Liver (tissue), 7 donors: ENCODE measurements at regions not wholly inside any gene's neighbourhood (a gene's known extent, or its start where the extent isn't known, plus 50 kb on each side); places are given as distances from the start of the nearest gene placed in this dataset.

Experiments
- DNase-seq: peaks from one replicate; pipeline ENCODE4 v3.0.0-alpha.2; 2017; ENCODE audit warnings: low spot score
- H3K27ac ChIP-seq, 2 donors: one replicate each; pipeline ENCODE4 v1.7.0; 2013; ENCODE audit warnings: inconsistent platforms in 2 of 2, low read length in 2 of 2, control low read depth in 1 of 2, low read depth in 1 of 2, mild to moderate bottlenecking in 1 of 2
- H3K27me3 ChIP-seq, 4 donors: one replicate each; pipeline versions ENCODE4 v1.6.1 to v1.7.0; 2013; ENCODE audit warnings: low read length in 3 of 4, inconsistent platforms in 1 of 4, mild to moderate bottlenecking in 1 of 4, moderate library complexity in 1 of 4; ENCODE audit not compliant: control insufficient read depth in 4 of 4, insufficient read depth in 4 of 4
- H3K36me3 ChIP-seq, 4 donors: one replicate each; pipeline versions ENCODE4 v1.6.1 to v1.7.0; 2013; ENCODE audit warnings: low read length in 3 of 4, mild to moderate bottlenecking in 3 of 4, low read depth in 1 of 4, moderate library complexity in 1 of 4; ENCODE audit not compliant: control insufficient read depth in 4 of 4, insufficient read depth in 3 of 4
- H3K4me1 ChIP-seq, 4 donors: one replicate each; pipeline versions ENCODE4 v1.6.1 to v1.7.0; 2013; ENCODE audit warnings: low read length in 3 of 4, mild to moderate bottlenecking in 3 of 4, moderate library complexity in 1 of 4; ENCODE audit not compliant: control insufficient read depth in 4 of 4, insufficient read depth in 4 of 4
- H3K4me3 ChIP-seq, 3 donors: one replicate each; pipeline versions ENCODE4 v1.6.1 to v1.7.0; 2013; ENCODE audit warnings: low read length in 3 of 3, control low read depth in 1 of 3, low read depth in 1 of 3, mild to moderate bottlenecking in 1 of 3
- H3K9ac ChIP-seq, 2 donors: one replicate each; pipeline ENCODE4 v1.7.0; 2013; ENCODE audit warnings: low read length in 2 of 2, mild to moderate bottlenecking in 2 of 2, moderate library complexity in 2 of 2, control low read depth in 1 of 2, low read depth in 1 of 2
- H3K9me3 ChIP-seq, 4 donors: one replicate each; pipeline versions ENCODE4 v1.6.1 to v1.7.0; 2013; ENCODE audit warnings: low read length in 3 of 4; ENCODE audit not compliant: control insufficient read depth in 4 of 4
- ATF3 ChIP-seq: IDR thresholded peaks from 2 replicates; pipeline ENCODE4 v1.6.1; 2016; ENCODE audit warnings: antibody characterized with exemption
- EGR1 ChIP-seq, 2 donors: IDR thresholded peaks; 2 replicates each; pipeline ENCODE4 v1.6.1; 2016 to 2018; ENCODE audit warnings: antibody characterized with exemption in 2 of 2, low read depth in 2 of 2
- FOXA1 ChIP-seq: IDR thresholded peaks from 2 replicates; pipeline ENCODE4 v1.6.1; 2016; ENCODE audit warnings: antibody characterized with exemption
- FOXA2 ChIP-seq: IDR thresholded peaks from 2 replicates; pipeline ENCODE4 v1.6.1; 2016; ENCODE audit warnings: antibody characterized with exemption
- GABPA ChIP-seq, 2 donors: IDR thresholded peaks in 1 of 2; conservative IDR thresholded peaks in 1 of 2; 2 replicates each; pipeline ENCODE4 v1.6.1; 2016; ENCODE audit warnings: antibody characterized with exemption in 2 of 2, mild to moderate bottlenecking in 1 of 2, moderate library complexity in 1 of 2
- HNF4A ChIP-seq, 2 donors: conservative IDR thresholded peaks; 2 replicates each; pipeline ENCODE4 v1.6.1; 2016; ENCODE audit warnings: antibody characterized with exemption in 2 of 2, mild to moderate bottlenecking in 2 of 2
- HNF4G ChIP-seq: IDR thresholded peaks from 2 replicates; pipeline ENCODE4 v1.6.1; 2016; ENCODE audit warnings: antibody characterized with exemption
- JUND ChIP-seq, 2 donors: IDR thresholded peaks; 2 replicates each; pipeline ENCODE4 v1.6.1; 2016; ENCODE audit warnings: antibody characterized with exemption in 2 of 2
- NR2F2 ChIP-seq: IDR thresholded peaks from 2 replicates; pipeline ENCODE4 v1.6.1; 2016; ENCODE audit warnings: antibody characterized with exemption
- RAD21 ChIP-seq, 2 donors: IDR thresholded peaks; 2 replicates each; pipeline ENCODE4 v1.6.1; 2016; ENCODE audit warnings: antibody characterized with exemption in 2 of 2, mild to moderate bottlenecking in 2 of 2
- RXRA ChIP-seq, 2 donors: IDR thresholded peaks; 2 replicates each; pipeline ENCODE4 v1.6.1; 2017 to 2018; ENCODE audit warnings: antibody characterized with exemption in 2 of 2, mild to moderate bottlenecking in 1 of 2
- SP1 ChIP-seq: IDR thresholded peaks from 2 replicates; pipeline ENCODE4 v1.6.1; 2018; ENCODE audit warnings: antibody characterized with exemption, mild to moderate bottlenecking
- TAF1 ChIP-seq: conservative IDR thresholded peaks from 2 replicates; pipeline ENCODE4 v1.6.1; 2016; ENCODE audit warnings: antibody characterized with exemption, mild to moderate bottlenecking
- YY1 ChIP-seq: IDR thresholded peaks from 2 replicates; pipeline ENCODE4 v1.6.1; 2016; ENCODE audit warnings: antibody characterized with exemption, mild to moderate bottlenecking
- WGBS: extraction: QIAGEN DNeasy Blood & Tissue Kit; methylation state at CpG from one replicate; pipeline ENCODE4 v1.1.7; 2013; 5-methylcytosine and 5-hydroxymethylcytosine counted together
- TF ChIP-seq, protein P1 (sequence below): IDR thresholded peaks from 2 replicates; pipeline ENCODE4 v1.6.1; 2016; ENCODE audit warnings: antibody characterized with exemption
- TF ChIP-seq, protein P2 (sequence below): IDR thresholded peaks from 2 replicates; pipeline ENCODE4 v1.6.1; 2016; ENCODE audit warnings: antibody characterized with exemption, mild to moderate bottlenecking
- donor health status: healthy.
- donor health status: healthy.
- donor health status: healthy.
- donor health status: healthy.

GRCh38 chr4:184950117-184950830 is 68.0 kb upstream of the HELT start:
- peaks cover 0 to 9% (median 4%) of the 10 kb centered on the region in 4 donors for H3K4me1 ChIP-seq
- 74% methylated on average over 9 of the region's 9 CpGs for WGBS
- no peak overlapping the region for H3K9ac ChIP-seq
- no peak overlapping the region for H3K27ac ChIP-seq
- H3K4me3 ChIP-seq = no peak overlapping the region
- no peaks in the 10 kb centered on the region for H3K9me3 ChIP-seq
- DNase-seq = peak; percentile 28
- no peaks in the 10 kb centered on the region for H3K36me3 ChIP-seq
- TF ChIP-seq, protein P1, sequence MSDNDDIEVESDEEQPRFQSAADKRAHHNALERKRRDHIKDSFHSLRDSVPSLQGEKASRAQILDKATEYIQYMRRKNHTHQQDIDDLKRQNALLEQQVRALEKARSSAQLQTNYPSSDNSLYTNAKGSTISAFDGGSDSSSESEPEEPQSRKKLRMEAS = no peak
- TF ChIP-seq EGR1 (IDR thresholded peaks at IDR 0.05; ENCODE audit: low read depth in 2 of 2) (peak in 1 of 2 donors; percentile 44), ATF3 (no peak), FOXA1 (no peak), NR2F2 (peak; percentile 42), TAF1 (no peak), YY1 (no peak), HNF4G (peak; percentile 27), GABPA (IDR thresholded peaks at IDR 0.05 in 1 of 2, conservative IDR thresholded peaks at IDR 0.05 in 1 of 2) (no peak), SP1 (peak; percentile 72), FOXA2 (peak; percentile 6), HNF4A (conservative IDR thresholded peaks at IDR 0.05) (peak; percentile 76), RAD21 (IDR thresholded peaks at IDR 0.05) (peak; percentile 31 to 49), RXRA (IDR thresholded peaks at IDR 0.05) (peak; percentile 77 to 83), JUND (IDR thresholded peaks at IDR 0.05) (no peak)
- TF ChIP-seq, protein P2, sequence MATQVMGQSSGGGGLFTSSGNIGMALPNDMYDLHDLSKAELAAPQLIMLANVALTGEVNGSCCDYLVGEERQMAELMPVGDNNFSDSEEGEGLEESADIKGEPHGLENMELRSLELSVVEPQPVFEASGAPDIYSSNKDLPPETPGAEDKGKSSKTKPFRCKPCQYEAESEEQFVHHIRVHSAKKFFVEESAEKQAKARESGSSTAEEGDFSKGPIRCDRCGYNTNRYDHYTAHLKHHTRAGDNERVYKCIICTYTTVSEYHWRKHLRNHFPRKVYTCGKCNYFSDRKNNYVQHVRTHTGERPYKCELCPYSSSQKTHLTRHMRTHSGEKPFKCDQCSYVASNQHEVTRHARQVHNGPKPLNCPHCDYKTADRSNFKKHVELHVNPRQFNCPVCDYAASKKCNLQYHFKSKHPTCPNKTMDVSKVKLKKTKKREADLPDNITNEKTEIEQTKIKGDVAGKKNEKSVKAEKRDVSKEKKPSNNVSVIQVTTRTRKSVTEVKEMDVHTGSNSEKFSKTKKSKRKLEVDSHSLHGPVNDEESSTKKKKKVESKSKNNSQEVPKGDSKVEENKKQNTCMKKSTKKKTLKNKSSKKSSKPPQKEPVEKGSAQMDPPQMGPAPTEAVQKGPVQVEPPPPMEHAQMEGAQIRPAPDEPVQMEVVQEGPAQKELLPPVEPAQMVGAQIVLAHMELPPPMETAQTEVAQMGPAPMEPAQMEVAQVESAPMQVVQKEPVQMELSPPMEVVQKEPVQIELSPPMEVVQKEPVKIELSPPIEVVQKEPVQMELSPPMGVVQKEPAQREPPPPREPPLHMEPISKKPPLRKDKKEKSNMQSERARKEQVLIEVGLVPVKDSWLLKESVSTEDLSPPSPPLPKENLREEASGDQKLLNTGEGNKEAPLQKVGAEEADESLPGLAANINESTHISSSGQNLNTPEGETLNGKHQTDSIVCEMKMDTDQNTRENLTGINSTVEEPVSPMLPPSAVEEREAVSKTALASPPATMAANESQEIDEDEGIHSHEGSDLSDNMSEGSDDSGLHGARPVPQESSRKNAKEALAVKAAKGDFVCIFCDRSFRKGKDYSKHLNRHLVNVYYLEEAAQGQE = no peak
- H3K27me3 ChIP-seq = no peaks in the 10 kb centered on the region

DNA sequence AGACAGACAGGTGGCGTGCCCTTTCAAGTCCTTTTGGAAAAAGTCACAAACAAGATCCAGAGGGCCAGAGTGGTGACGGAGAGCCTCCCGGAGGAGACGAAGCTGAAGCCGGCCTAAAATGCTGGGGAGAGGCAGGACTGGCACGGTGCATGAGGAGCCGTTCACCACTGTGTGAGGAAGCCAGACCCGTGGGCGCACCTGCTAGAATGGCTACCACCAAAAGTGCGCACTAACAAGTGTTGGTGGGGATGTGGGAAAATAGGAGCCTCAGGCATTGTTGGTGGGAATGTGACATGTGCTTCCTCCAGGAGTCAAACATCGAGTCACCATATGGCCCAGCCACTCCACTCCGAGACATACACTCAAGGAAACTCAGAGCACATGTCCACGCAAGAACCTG is 67.4 kb upstream of the HELT start:
- Histone ChIP-seq H3K4me1 (peaks cover 0 to 9% (median 4%) of the 10 kb centered on the region in 4 donors), H3K4me3 (no peak overlapping the region), H3K9me3 (no peaks in the 10 kb centered on the region), H3K36me3 (no peaks in the 10 kb centered on the region), H3K9ac (no peak overlapping the region), H3K27ac (no peak overlapping the region), H3K27me3 (no peaks in the 10 kb centered on the region)
- WGBS = 92% methylated on average over 13 of the region's 13 CpGs
- no peak for TF ChIP-seq HNF4A (conservative IDR thresholded peaks at IDR 0.05)
- TF ChIP-seq, protein P1 = no peak
- no peak for TF ChIP-seq TAF1
- no peak for TF ChIP-seq RAD21 (IDR thresholded peaks at IDR 0.05)
- TF ChIP-seq FOXA2 = no peak
- no peak for TF ChIP-seq JUND (IDR thresholded peaks at IDR 0.05)
- DNase-seq = peak; percentile 27
